ENCODE measurements at regions not wholly inside any gene's neighbourhood (a gene's known extent, or its start where the extent isn't known, plus 50 kb on each side); places are given as distances from the start of the nearest gene placed in this dataset.

- no peak for TF ChIP-seq POLR2A (IDR thresholded peaks at IDR 0.05)
- TF ChIP-seq, protein P1, sequence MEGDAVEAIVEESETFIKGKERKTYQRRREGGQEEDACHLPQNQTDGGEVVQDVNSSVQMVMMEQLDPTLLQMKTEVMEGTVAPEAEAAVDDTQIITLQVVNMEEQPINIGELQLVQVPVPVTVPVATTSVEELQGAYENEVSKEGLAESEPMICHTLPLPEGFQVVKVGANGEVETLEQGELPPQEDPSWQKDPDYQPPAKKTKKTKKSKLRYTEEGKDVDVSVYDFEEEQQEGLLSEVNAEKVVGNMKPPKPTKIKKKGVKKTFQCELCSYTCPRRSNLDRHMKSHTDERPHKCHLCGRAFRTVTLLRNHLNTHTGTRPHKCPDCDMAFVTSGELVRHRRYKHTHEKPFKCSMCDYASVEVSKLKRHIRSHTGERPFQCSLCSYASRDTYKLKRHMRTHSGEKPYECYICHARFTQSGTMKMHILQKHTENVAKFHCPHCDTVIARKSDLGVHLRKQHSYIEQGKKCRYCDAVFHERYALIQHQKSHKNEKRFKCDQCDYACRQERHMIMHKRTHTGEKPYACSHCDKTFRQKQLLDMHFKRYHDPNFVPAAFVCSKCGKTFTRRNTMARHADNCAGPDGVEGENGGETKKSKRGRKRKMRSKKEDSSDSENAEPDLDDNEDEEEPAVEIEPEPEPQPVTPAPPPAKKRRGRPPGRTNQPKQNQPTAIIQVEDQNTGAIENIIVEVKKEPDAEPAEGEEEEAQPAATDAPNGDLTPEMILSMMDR (IDR thresholded peaks at IDR 0.05), result no peak
Observed at GRCh38 chr3:127370906-127371305, 83.1 kb upstream of the PRR20G start.

Measured in breast epithelium (tissue), 3 donors.